HEK293 (cell line): ENCODE measurements at regions not wholly inside any gene's neighbourhood (a gene's known extent, or its start where the extent isn't known, plus 50 kb on each side); places are given as distances from the start of the nearest gene placed in this dataset.

Experiments used
- CTCF ChIP-seq: fragments of 450-650 bp; formaldehyde crosslinking; IDR thresholded peaks from 2 replicates; pipeline ENCODE4 v1.5.1; 2016; ENCODE audit warnings: missing biosample characterization, missing genetic modification characterization
- OVOL3 ChIP-seq: fragments of 450-650 bp; formaldehyde crosslinking; IDR thresholded peaks from 2 replicates; pipeline ENCODE4 v1.5.1; 2016; ENCODE audit warnings: missing biosample characterization, missing genetic modification characterization
- TCF7L2 ChIP-seq: IDR thresholded peaks from 2 replicates; pipeline ENCODE4 v1.6.1; 2011; ENCODE audit warnings: low read depth, mild to moderate bottlenecking, inconsistent platforms, low read length, moderate library complexity, borderline replicate concordance
- YY1 ChIP-seq: fragments of 450-650 bp; formaldehyde crosslinking; IDR thresholded peaks from 2 replicates; pipeline ENCODE4 v1.5.1; 2018; ENCODE audit warnings: missing biosample characterization, missing genetic modification characterization
- ZBTB21 ChIP-seq: fragments of 450-650 bp; formaldehyde crosslinking; IDR thresholded peaks from 2 replicates; pipeline ENCODE4 v1.5.1; 2017; ENCODE audit warnings: missing biosample characterization, missing genetic modification characterization
- ZNF174 ChIP-seq: fragments of 450-650 bp; formaldehyde crosslinking; IDR thresholded peaks from 2 replicates; pipeline ENCODE4 v1.5.0; 2017; ENCODE audit warnings: missing biosample characterization, mild to moderate bottlenecking, missing genetic modification characterization
- ZNF660 ChIP-seq: fragments of 450-650 bp; IDR thresholded peaks from 2 replicates; pipeline ENCODE4 v1.5.1; 2018; ENCODE audit warnings: missing biosample characterization, mild to moderate bottlenecking, missing genetic modification characterization

DNA sequence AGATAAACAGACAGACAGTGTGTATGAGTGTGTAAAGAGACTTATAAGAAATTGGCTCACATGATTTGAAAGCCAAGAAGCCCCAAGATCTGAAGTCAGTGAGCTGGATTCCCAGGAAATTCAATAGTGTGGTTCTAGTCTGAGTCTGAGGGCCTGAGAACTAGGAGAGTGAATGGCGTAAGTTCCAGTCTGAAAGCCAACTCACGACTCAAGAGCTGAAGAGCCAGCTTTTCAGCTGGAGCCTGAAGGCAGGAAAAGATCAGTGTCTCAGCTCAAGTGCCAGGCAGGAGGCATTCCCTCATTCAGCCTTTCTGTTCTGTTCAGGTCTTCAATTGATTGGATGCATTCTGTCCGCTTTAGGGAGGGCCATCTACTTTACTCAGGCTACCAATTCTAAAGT, 257.2 kb downstream of the PLPP3 start:
- TF ChIP-seq OVOL3 (tag by site-specific recombination) (no peak), CTCF (tag by site-specific recombination) (no peak), ZNF174 (tag by site-specific recombination) (no peak), ZNF660 (no peak), ZBTB21 (no peak), TCF7L2 (no peak), YY1 (no peak)
